Activated CD8-positive, alpha-beta memory T cell treated with anti-CD3 and anti-CD28 coated beads, Interleukin-2, amount 10 ng/mL, durations not matched to agents 7 days and 5 days (primary cell): ENCODE measurements at regions not wholly inside any gene's neighbourhood (a gene's known extent, or its start where the extent isn't known, plus 50 kb on each side); places are given as distances from the start of the nearest gene placed in this dataset.

ENCODE experiments used
- ATAC-seq: fragments of 150-1000 bp; cut with Tn5 transposase; one replicate; pipeline ENCODE4 v1.10.0; 2021; ENCODE audit warnings: moderate library complexity
- CTCF ChIA-PET: fragments of 350-600 bp; sonication (Branson Sonifier 250); formaldehyde crosslinking; loops from one replicate; lab custom pipeline; 2021; ENCODE audit warnings: antibody characterized with exemption; lab: Charles Lee
- DNase-seq: peaks from one replicate; pipeline ENCODE4 v3.0.0-alpha.2; 2020
- H3K27ac Mint-ChIP-seq: one replicate; pipeline ENCODE4 v1.8.0; 2021; ENCODE audit warnings: mild to moderate bottlenecking, mixed read lengths
- H3K27me3 Mint-ChIP-seq: one replicate; pipeline ENCODE4 v1.8.0; 2021; ENCODE audit warnings: mixed read lengths
- H3K36me3 Mint-ChIP-seq: one replicate; pipeline ENCODE4 v1.8.0; 2021; ENCODE audit warnings: mild to moderate bottlenecking, mixed read lengths
- H3K4me1 Mint-ChIP-seq: one replicate; pipeline ENCODE4 v1.8.0; 2021; ENCODE audit warnings: mixed read lengths
- H3K4me3 Mint-ChIP-seq: one replicate; pipeline ENCODE4 v1.8.0; 2021; ENCODE audit warnings: mild to moderate bottlenecking, moderate library complexity, mixed read lengths
- H3K9me3 Mint-ChIP-seq: one replicate; pipeline ENCODE4 v1.8.0; 2022; ENCODE audit warnings: low read depth, mixed read lengths

GRCh38 chr7:86320889-86321288 lies 322.8 kb upstream of the GRM3 start:
- H3K27ac Mint-ChIP-seq = no peak overlapping the region
- H3K4me3 Mint-ChIP-seq = no peak overlapping the region
- no peaks in the 10 kb centered on the region for H3K4me1 Mint-ChIP-seq
- CTCF ChIA-PET = no interaction called here
- DNase-seq (no peak), ATAC-seq (no peak)
- H3K36me3 Mint-ChIP-seq = no peaks in the 10 kb centered on the region
- no peaks in the 10 kb centered on the region for H3K27me3 Mint-ChIP-seq
- peaks cover 5% of the 10 kb centered on the region for H3K9me3 Mint-ChIP-seq

GRCh38 chr7:86320341-86320740 lies 323.4 kb upstream of the GRM3 start:
- Mint-ChIP-seq H3K36me3 (no peaks in the 10 kb centered on the region), H3K4me1 (no peaks in the 10 kb centered on the region), H3K27me3 (no peaks in the 10 kb centered on the region), H3K9me3 (peaks cover 5% of the 10 kb centered on the region), H3K4me3 (no peak overlapping the region), H3K27ac (no peak overlapping the region)
- ATAC-seq (no peak), DNase-seq (no peak)
- CTCF ChIA-PET = no interaction called here

GRCh38 chr7:86313842-86314241 lies 329.9 kb upstream of the GRM3 start:
- no peak overlapping the region for H3K4me3 Mint-ChIP-seq
- ATAC-seq (no peak), DNase-seq (no peak)
- H3K4me1 Mint-ChIP-seq = no peaks in the 10 kb centered on the region
- H3K27ac Mint-ChIP-seq = no peak overlapping the region
- CTCF ChIA-PET = no interaction called here
- no peaks in the 10 kb centered on the region for H3K27me3 Mint-ChIP-seq
- no peaks in the 10 kb centered on the region for H3K36me3 Mint-ChIP-seq
- H3K9me3 Mint-ChIP-seq = no peaks in the 10 kb centered on the region

- H3K9me3 Mint-ChIP-seq = peaks cover 2% of the 10 kb centered on the region
- no peaks in the 10 kb centered on the region for H3K36me3 Mint-ChIP-seq
- CTCF ChIA-PET = no interaction called here
Measured at GRCh38 chr7:86301301-86301700, 342.4 kb upstream of the GRM3 start.

GRCh38 chr7:86295526-86295925 lies 348.2 kb upstream of the GRM3 start:
- Mint-ChIP-seq H3K36me3 (no peaks in the 10 kb centered on the region), H3K27ac (no peak overlapping the region), H3K27me3 (no peaks in the 10 kb centered on the region), H3K9me3 (peaks cover 2% of the 10 kb centered on the region), H3K4me3 (no peak overlapping the region), H3K4me1 (no peaks in the 10 kb centered on the region)
- DNase-seq (no peak), ATAC-seq (no peak)
- CTCF ChIA-PET = no interaction called here

More at GRCh38 chr7:86301301-86301700, 342.4 kb upstream of the GRM3 start:
- DNase-seq = no peak
- no peak overlapping the region for H3K27ac Mint-ChIP-seq
- ATAC-seq = no peak
- H3K27me3 Mint-ChIP-seq = no peaks in the 10 kb centered on the region
- H3K4me1 Mint-ChIP-seq = no peaks in the 10 kb centered on the region
- H3K4me3 Mint-ChIP-seq = no peak overlapping the region

- Mint-ChIP-seq H3K4me1 (no peaks in the 10 kb centered on the region), H3K9me3 (peaks cover 11% of the 10 kb centered on the region), H3K36me3 (no peaks in the 10 kb centered on the region), H3K27me3 (no peaks in the 10 kb centered on the region), H3K4me3 (no peak overlapping the region), H3K27ac (no peak overlapping the region)
- DNase-seq = no peak
- ATAC-seq = no peak
- CTCF ChIA-PET = no interaction called here
Measured at GRCh38 chr7:86282014-86282682, 361.6 kb upstream of the GRM3 start.

GRCh38 chr7:86280150-86280549 lies 363.6 kb upstream of the GRM3 start:
- no peaks in the 10 kb centered on the region for H3K27me3 Mint-ChIP-seq
- peaks cover 10% of the 10 kb centered on the region for H3K9me3 Mint-ChIP-seq
- no peak overlapping the region for H3K4me3 Mint-ChIP-seq
- H3K27ac Mint-ChIP-seq = no peak overlapping the region
- ATAC-seq = no peak
- H3K4me1 Mint-ChIP-seq = no peaks in the 10 kb centered on the region
- no peaks in the 10 kb centered on the region for H3K36me3 Mint-ChIP-seq
- DNase-seq = no peak
- CTCF ChIA-PET = no interaction called here

GRCh38 chr7:86262781-86263180 lies 380.9 kb upstream of the GRM3 start:
- Mint-ChIP-seq H3K4me3 (no peak overlapping the region), H3K9me3 (peaks cover 8% of the 10 kb centered on the region), H3K36me3 (no peaks in the 10 kb centered on the region), H3K4me1 (no peaks in the 10 kb centered on the region), H3K27ac (no peak overlapping the region), H3K27me3 (no peaks in the 10 kb centered on the region)
- CTCF ChIA-PET = no interaction called here
- ATAC-seq (no peak), DNase-seq (no peak)

GRCh38 chr7:86257894-86258293 lies 385.8 kb upstream of the GRM3 start:
- Mint-ChIP-seq H3K9me3 (peaks cover 6% of the 10 kb centered on the region), H3K4me3 (no peak overlapping the region), H3K27ac (no peak overlapping the region), H3K36me3 (no peaks in the 10 kb centered on the region), H3K4me1 (no peaks in the 10 kb centered on the region), H3K27me3 (no peaks in the 10 kb centered on the region)
- ATAC-seq (no peak), DNase-seq (no peak)
- CTCF ChIA-PET = no interaction called here

GRCh38 chr7:86252406-86252805 lies 391.3 kb upstream of the GRM3 start:
- DNase-seq (no peak), ATAC-seq (no peak)
- CTCF ChIA-PET = no interaction called here
- Mint-ChIP-seq H3K9me3 (peaks cover 11% of the 10 kb centered on the region), H3K4me3 (no peak overlapping the region), H3K27me3 (no peaks in the 10 kb centered on the region), H3K27ac (no peak overlapping the region), H3K36me3 (no peaks in the 10 kb centered on the region), H3K4me1 (no peaks in the 10 kb centered on the region)

GRCh38 chr7:86248977-86249376 lies 394.7 kb upstream of the GRM3 start:
- CTCF ChIA-PET = no interaction called here
- ATAC-seq (no peak), DNase-seq (no peak)
- Mint-ChIP-seq H3K4me3 (no peak overlapping the region), H3K27me3 (no peaks in the 10 kb centered on the region), H3K9me3 (peaks cover 11% of the 10 kb centered on the region), H3K27ac (no peak overlapping the region), H3K4me1 (no peaks in the 10 kb centered on the region), H3K36me3 (no peaks in the 10 kb centered on the region)

- Mint-ChIP-seq H3K4me3 (no peak overlapping the region), H3K4me1 (no peaks in the 10 kb centered on the region), H3K36me3 (no peaks in the 10 kb centered on the region), H3K27ac (no peak overlapping the region), H3K9me3 (no peaks in the 10 kb centered on the region), H3K27me3 (no peaks in the 10 kb centered on the region)
- ATAC-seq (no peak), DNase-seq (no peak)
- CTCF ChIA-PET = no interaction called here
Measured at GRCh38 chr7:86243171-86243570, 400.5 kb upstream of the GRM3 start.

- no peaks in the 10 kb centered on the region for H3K4me1 Mint-ChIP-seq
- no peak overlapping the region for H3K4me3 Mint-ChIP-seq
- H3K36me3 Mint-ChIP-seq = no peaks in the 10 kb centered on the region
- DNase-seq (no peak), ATAC-seq (no peak)
- no peaks in the 10 kb centered on the region for H3K27me3 Mint-ChIP-seq
- CTCF ChIA-PET = no interaction called here
- no peak overlapping the region for H3K27ac Mint-ChIP-seq
- H3K9me3 Mint-ChIP-seq = peaks cover 17% of the 10 kb centered on the region
Measured at GRCh38 chr7:86226191-86226590, 417.5 kb upstream of the GRM3 start.

- H3K36me3 Mint-ChIP-seq = no peaks in the 10 kb centered on the region
- DNase-seq = no peak
- no peaks in the 10 kb centered on the region for H3K4me1 Mint-ChIP-seq
Measured at GRCh38 chr7:86222806-86223205, 420.9 kb upstream of the GRM3 start.

GRCh38 chr7:86214734-86215133 lies 429.0 kb upstream of the GRM3 start:
- ATAC-seq (no peak), DNase-seq (no peak)
- Mint-ChIP-seq H3K27me3 (no peaks in the 10 kb centered on the region), H3K36me3 (no peaks in the 10 kb centered on the region), H3K4me1 (no peaks in the 10 kb centered on the region), H3K27ac (no peak overlapping the region), H3K9me3 (peaks cover 2% of the 10 kb centered on the region), H3K4me3 (no peak overlapping the region)
- CTCF ChIA-PET = no interaction called here

More at GRCh38 chr7:86222806-86223205, 420.9 kb upstream of the GRM3 start:
- CTCF ChIA-PET = no interaction called here
- H3K27ac Mint-ChIP-seq = no peak overlapping the region
- peaks cover 14% of the 10 kb centered on the region for H3K9me3 Mint-ChIP-seq
- ATAC-seq = no peak
- no peaks in the 10 kb centered on the region for H3K27me3 Mint-ChIP-seq
- H3K4me3 Mint-ChIP-seq = no peak overlapping the region
